Body of pancreas (tissue), 4 donors: ENCODE measurements at regions not wholly inside any gene's neighbourhood (a gene's known extent, or its start where the extent isn't known, plus 50 kb on each side); places are given as distances from the start of the nearest gene placed in this dataset. TPM values are rescaled to one million over a fixed set of nuclear protein-coding genes. Genes with fewer than 3 reads are reported as not detected.

Experiments used
- ATAC-seq: fragments of 150-250 bp; one replicate; pipeline ENCODE4 v1.9.1; 2016
- DNase-seq, 4 donors: peaks; one replicate each; pipeline ENCODE4 v3.0.0-alpha.2; 2019
- H3K27ac ChIP-seq, 4 donors: fragments of 200-600 bp; sonication (generic); 1 replicate in 3 of 4; 2 replicates in 1 of 4; pipeline versions ENCODE4 v1.5.1 to v1.6.1; 2016 to 2019; ENCODE audit warnings: mild to moderate bottlenecking in 1 of 4, mixed read lengths in 1 of 4, moderate library complexity in 1 of 4
- H3K27me3 ChIP-seq, 2 donors: fragments of 200-600 bp; sonication (generic); one replicate each; pipeline ENCODE4 v1.6.0; 2016; ENCODE audit warnings: mild to moderate bottlenecking in 1 of 2
- H3K36me3 ChIP-seq, 2 donors: fragments of 200-600 bp; sonication (generic); replicated peaks in 1 of 2; 2 replicates each; pipeline ENCODE4 v1.5.1; 2016; ENCODE audit warnings: low read depth in 2 of 2; ENCODE audit not compliant: insufficient read depth in 1 of 2
- H3K4me1 ChIP-seq: fragments of 200-600 bp; sonication (generic); one replicate; pipeline ENCODE4 v1.6.0; 2016
- H3K4me3 ChIP-seq, 2 donors: fragments of 200-600 bp; sonication (generic); 1 replicate in 1 of 2; 2 replicates in 1 of 2; pipeline ENCODE4 v1.5.1; 2016 to 2019
- H3K9me3 ChIP-seq, 3 donors: fragments of 200-600 bp; sonication (generic); 1 replicate in 2 of 3; 2 replicates in 1 of 3; pipeline ENCODE4 v1.5.1; 2016
- CTCF ChIP-seq, 7 experiments: fragments of 450-650 bp in 4 of 7; fragments of 200-600 bp in 3 of 7; sonication (generic) in 3 of 7; IDR thresholded peaks; one replicate each; pipeline ENCODE4 v1.5.1; 2016 to 2019; ENCODE audit warnings: antibody characterized with exemption in 7 of 7
- POLR2A ChIP-seq, 3 donors: fragments of 450-650 bp; IDR thresholded peaks; one replicate each; pipeline ENCODE4 v1.6.1; 2016; ENCODE audit warnings: antibody characterized with exemption in 3 of 3, mild to moderate bottlenecking in 2 of 3
- WGBS, 2 donors: methylation state at CpG; one replicate each; pipeline ENCODE4 v1.1.5; 2017; 5-methylcytosine and 5-hydroxymethylcytosine counted together
- intact Hi-C: fragments of 100-400 bp; cut with DNase I; formaldehyde crosslinking; loops from one replicate; pipeline ENCODE4 v1.15.1; 2023
- small RNA-seq: library from RNA; depleted of rRNA; stranded (forward); fragments of <200 nt; gene quantifications from one replicate; pipeline ENCODE3, GENCODE V24; 2016

- TF ChIP-seq CTCF (IDR thresholded peaks at IDR 0.05): no peak
- no peak for TF ChIP-seq POLR2A (IDR thresholded peaks at IDR 0.05)
- 68 to 75% methylated on average over 2 of the region's 2 CpGs for WGBS, 2 donors
- intact Hi-C loops: no loop called here
These were observed 56.1 kb upstream of the SOX9 start for GRCh38 chr17:72064606-72065193.

GRCh38 chr17:72065556-72065955, 55.3 kb upstream of the SOX9 start:
- H3K27me3 ChIP-seq: no peaks in the 10 kb centered on the region
- no peaks in the 10 kb centered on the region for H3K9me3 ChIP-seq
- intact Hi-C loops: no loop called here
- peaks cover 8% of the 10 kb centered on the region for H3K4me1 ChIP-seq
- H3K27ac ChIP-seq: no peak overlapping the region
- no peaks in the 10 kb centered on the region for H3K36me3 ChIP-seq
- DNase-seq: no peak
- WGBS, 2 donors: 77 to 84% methylated on average over 4 of the region's 4 CpGs
- H3K4me3 ChIP-seq: no peak overlapping the region
- ATAC-seq: no peak
- TF ChIP-seq POLR2A (IDR thresholded peaks at IDR 0.05): no peak

More at GRCh38 chr17:72064606-72065193, 56.1 kb upstream of the SOX9 start:
- Histone ChIP-seq H3K27me3 (no peaks in the 10 kb centered on the region), H3K9me3 (no peaks in the 10 kb centered on the region), H3K4me3 (no peak overlapping the region), H3K36me3 (no peaks in the 10 kb centered on the region), H3K4me1 (peaks cover 7% of the 10 kb centered on the region), H3K27ac (no peak overlapping the region)
- ATAC-seq: no peak
- no peak for DNase-seq

- Histone ChIP-seq H3K4me3 (no peak overlapping the region), H3K36me3 (no peaks in the 10 kb centered on the region), H3K9me3 (no peaks in the 10 kb centered on the region), H3K27ac (peak overlapping the region in 1 of 4 donors; percentile 40), H3K4me1 (peaks cover 21% of the 10 kb centered on the region), H3K27me3 (no peaks in the 10 kb centered on the region)
- no peak for DNase-seq
- ATAC-seq: no peak
- TF ChIP-seq CTCF (IDR thresholded peaks at IDR 0.05) (no peak), POLR2A (IDR thresholded peaks at IDR 0.05) (no peak)
- intact Hi-C loops: no loop called here
- WGBS, 2 donors: 38 to 55% methylated on average over 1 of the region's 1 CpG
These were observed 52.2 kb upstream of the SOX9 start for GRCh38 chr17:72068643-72069042.

GRCh38 chr17:72069586-72070202, 51.1 kb upstream of the SOX9 start:
- DNase-seq: no peak
- TF ChIP-seq POLR2A (IDR thresholded peaks at IDR 0.05) (no peak), CTCF (IDR thresholded peaks at IDR 0.05) (no peak)
- Histone ChIP-seq H3K9me3 (no peaks in the 10 kb centered on the region), H3K36me3 (no peaks in the 10 kb centered on the region), H3K27me3 (no peaks in the 10 kb centered on the region), H3K27ac (peak overlapping the region in 2 of 4 donors; percentile 1 to 46), H3K4me3 (no peak overlapping the region), H3K4me1 (peaks cover 21% of the 10 kb centered on the region)
- 58 to 64% methylated on average over 2 of the region's 2 CpGs for WGBS, 2 donors
- intact Hi-C loops: no loop called here
- ATAC-seq: no peak

Small RNAs in the stretch of these regions (small RNA-seq; reads per million reads assigned to genes)
- gene RNU7-155P: not detected
